Mesothelial cell of epicardium (in vitro differentiated cells): ENCODE measurements at regions not wholly inside any gene's neighbourhood (a gene's known extent, or its start where the extent isn't known, plus 50 kb on each side); places are given as distances from the start of the nearest gene placed in this dataset.

Experiments
- DNase-seq, 2 experiments: peaks; one replicate each; pipeline ENCODE4 v3.0.0; 2021; ENCODE audit warnings: low spot score in 2 of 2; ENCODE audit not compliant: unreplicated experiment in 2 of 2
- H3K27ac Mint-ChIP-seq: 2 replicates; pipeline ENCODE4 v1.8.0; 2021; ENCODE audit warnings: mixed read lengths
- H3K27me3 Mint-ChIP-seq: 2 replicates; pipeline ENCODE4 v1.8.0; 2021; ENCODE audit warnings: low read depth, mixed read lengths
- H3K36me3 Mint-ChIP-seq: 2 replicates; pipeline ENCODE4 v1.8.0; 2021; ENCODE audit warnings: mixed read lengths
- H3K4me1 Mint-ChIP-seq: 2 replicates; pipeline ENCODE4 v1.8.0; 2021; ENCODE audit warnings: mixed read lengths
- H3K4me3 Mint-ChIP-seq: 2 replicates; pipeline ENCODE4 v1.8.0; 2021; ENCODE audit warnings: mild to moderate bottlenecking, moderate library complexity, mixed read lengths
- H3K9me3 Mint-ChIP-seq: 2 replicates; pipeline ENCODE4 v1.8.0; 2021; ENCODE audit warnings: mixed read lengths
- CTCF ChIP-seq: fragments of 200-600 bp; sonication (generic); IDR thresholded peaks from one replicate; pipeline ENCODE4 v1.5.0; 2021; ENCODE audit warnings: antibody characterized with exemption; ENCODE audit not compliant: unreplicated experiment

- no peak overlapping the region for H3K4me3 Mint-ChIP-seq
- no peaks in the 10 kb centered on the region for H3K36me3 Mint-ChIP-seq
- H3K9me3 Mint-ChIP-seq = no peaks in the 10 kb centered on the region
- DNase-seq = no peak
- peaks cover 19% of the 10 kb centered on the region for H3K4me1 Mint-ChIP-seq
- no peak overlapping the region for H3K27ac Mint-ChIP-seq
- no peaks in the 10 kb centered on the region for H3K27me3 Mint-ChIP-seq
- no peak for TF ChIP-seq CTCF
These were observed 287.3 kb upstream of the FLRT2 start for GRCh38 chr14:85242666-85243065.

- no peak overlapping the region for H3K27ac Mint-ChIP-seq
- peaks cover 19% of the 10 kb centered on the region for H3K4me1 Mint-ChIP-seq
- no peak overlapping the region for H3K4me3 Mint-ChIP-seq
- no peaks in the 10 kb centered on the region for H3K27me3 Mint-ChIP-seq
- peaks cover 4% of the 10 kb centered on the region for H3K9me3 Mint-ChIP-seq
- no peaks in the 10 kb centered on the region for H3K36me3 Mint-ChIP-seq
- TF ChIP-seq CTCF = no peak
- DNase-seq = no peak
These were observed 286.6 kb upstream of the FLRT2 start for GRCh38 chr14:85243321-85243720.

GRCh38 chr14:85247071-85247470, 282.9 kb upstream of the FLRT2 start:
- H3K27ac Mint-ChIP-seq = no peak overlapping the region
- peaks cover 27% of the 10 kb centered on the region for H3K4me1 Mint-ChIP-seq
- no peak for TF ChIP-seq CTCF
- peaks cover 4% of the 10 kb centered on the region for H3K9me3 Mint-ChIP-seq
- DNase-seq = no peak
- no peak overlapping the region for H3K4me3 Mint-ChIP-seq
- H3K27me3 Mint-ChIP-seq = no peaks in the 10 kb centered on the region
- H3K36me3 Mint-ChIP-seq = no peaks in the 10 kb centered on the region

DNA sequence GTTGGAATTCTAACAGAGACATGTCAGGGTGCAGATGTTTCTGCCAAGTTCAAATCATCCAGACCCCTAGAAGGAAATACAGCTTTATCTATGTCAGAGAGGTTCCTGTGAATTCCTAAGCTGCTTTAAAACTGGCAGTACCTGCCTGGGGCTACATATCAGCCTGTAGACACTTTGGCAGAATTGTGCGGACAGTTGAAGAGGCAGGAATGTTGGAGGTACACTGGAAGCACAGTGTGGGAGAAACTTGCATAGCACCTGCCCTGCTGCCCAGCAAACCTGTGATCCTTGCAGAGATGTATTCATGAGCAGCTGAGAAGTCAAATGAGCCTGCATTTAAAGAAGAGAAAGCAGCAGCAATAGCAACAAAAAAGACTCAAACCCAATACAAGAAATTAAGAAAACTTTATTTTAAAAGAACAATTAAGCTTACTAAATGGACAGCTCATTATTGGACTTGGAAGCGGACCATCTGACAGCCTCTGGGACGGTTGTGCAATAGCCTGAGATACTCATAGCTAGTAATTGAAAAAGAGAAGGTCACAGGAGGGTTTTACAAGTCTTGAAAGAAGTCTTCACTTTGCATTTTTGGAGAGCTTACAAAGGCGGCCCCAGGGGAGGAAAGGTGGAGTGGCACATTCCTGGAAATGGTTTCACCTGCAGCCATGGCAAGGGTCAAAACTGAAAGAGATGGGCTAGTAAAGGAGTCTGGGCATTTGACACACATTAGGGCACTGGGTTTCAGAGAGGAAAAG, 280.9 kb upstream of the FLRT2 start:
- Mint-ChIP-seq H3K27ac (peak overlapping the region; percentile 57), H3K4me3 (no peak overlapping the region), H3K27me3 (no peaks in the 10 kb centered on the region), H3K4me1 (peaks cover 28% of the 10 kb centered on the region), H3K9me3 (peaks cover 4% of the 10 kb centered on the region), H3K36me3 (no peaks in the 10 kb centered on the region)
- TF ChIP-seq CTCF = no peak
- DNase-seq = no peak

DNA sequence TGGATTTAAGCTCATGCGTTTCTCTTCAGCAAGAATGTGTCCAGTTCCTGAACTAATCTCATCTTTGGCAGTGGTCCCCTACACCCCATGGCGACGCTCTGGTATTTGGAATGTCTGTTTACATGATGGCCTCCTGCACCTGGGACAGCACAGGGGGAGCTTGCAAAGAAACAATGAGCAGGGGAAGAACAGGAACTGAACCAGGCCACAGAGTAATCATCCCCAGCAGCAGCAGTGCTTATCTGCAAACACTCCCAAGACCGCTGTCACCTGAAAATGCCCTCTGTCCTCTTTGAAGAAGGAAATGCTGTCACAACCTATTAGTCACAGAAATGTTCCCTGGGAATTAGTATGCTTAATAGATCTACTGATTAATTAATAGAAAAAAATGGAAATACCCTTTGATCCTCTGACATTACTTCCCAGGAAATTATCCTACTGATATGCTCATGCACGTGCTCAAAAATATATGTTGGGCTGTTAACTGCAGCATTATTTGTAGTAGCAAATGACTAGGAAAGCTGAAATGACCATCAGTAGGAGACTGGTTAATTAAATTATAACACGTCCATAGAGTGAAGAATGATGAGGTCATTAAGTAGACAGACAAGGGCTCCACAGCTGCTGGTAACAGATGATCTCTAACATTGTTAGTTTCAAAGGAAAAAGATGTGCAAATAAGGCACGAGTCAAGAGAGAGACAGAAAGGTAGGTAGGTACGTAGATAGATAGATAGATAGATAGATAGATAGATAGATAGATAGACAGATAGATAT, 279.3 kb upstream of the FLRT2 start:
- no peak for TF ChIP-seq CTCF
- H3K36me3 Mint-ChIP-seq = no peaks in the 10 kb centered on the region
- peaks cover 4% of the 10 kb centered on the region for H3K9me3 Mint-ChIP-seq
- no peak overlapping the region for H3K4me3 Mint-ChIP-seq
- DNase-seq = no peak
- H3K27ac Mint-ChIP-seq = peak overlapping the region; percentile 13
- H3K4me1 Mint-ChIP-seq = peaks cover 37% of the 10 kb centered on the region
- H3K27me3 Mint-ChIP-seq = no peaks in the 10 kb centered on the region
